BLaER1 (cell line): ENCODE measurements at regions not wholly inside any gene's neighbourhood (a gene's known extent, or its start where the extent isn't known, plus 50 kb on each side); places are given as distances from the start of the nearest gene placed in this dataset.

Source experiments
- H3K27ac ChIP-seq: shearing (Covaris generic); formaldehyde crosslinking; 2 replicates; pipeline ENCODE4 v1.8.1; 2022
- H3K27me3 ChIP-seq: shearing (Covaris generic); formaldehyde crosslinking; 2 replicates; pipeline ENCODE4 v1.8.1; 2022
- H3K36me3 ChIP-seq: shearing (Covaris generic); formaldehyde crosslinking; 2 replicates; pipeline ENCODE4 v1.8.1; 2022
- H3K4me1 ChIP-seq: shearing (Covaris generic); formaldehyde crosslinking; 2 replicates; pipeline ENCODE4 v1.8.1; 2022
- H3K4me2 ChIP-seq: shearing (Covaris generic); formaldehyde crosslinking; 2 replicates; pipeline ENCODE4 v1.8.1; 2022
- H3K4me3 ChIP-seq: shearing (Covaris generic); formaldehyde crosslinking; 2 replicates; pipeline ENCODE4 v1.8.1; 2022
- H3K9ac ChIP-seq: shearing (Covaris generic); formaldehyde crosslinking; 2 replicates; pipeline ENCODE4 v1.8.1; 2022
- H3K9me3 ChIP-seq: shearing (Covaris generic); formaldehyde crosslinking; 2 replicates; pipeline ENCODE4 v1.8.1; 2022
- H4K20me1 ChIP-seq: shearing (Covaris generic); formaldehyde crosslinking; 2 replicates; pipeline ENCODE4 v1.8.1; 2022
- Cebpa-rat ChIP-seq: shearing (Covaris generic); IDR thresholded peaks from 2 replicates; pipeline ENCODE4 v1.8.1; 2022

GRCh38 chr1:55582084-55582483, 366.9 kb upstream of the USP24 start:
- Histone ChIP-seq H3K9me3 (no peaks in the 10 kb centered on the region), H3K9ac (no peak overlapping the region), H3K27me3 (no peaks in the 10 kb centered on the region), H3K36me3 (no peaks in the 10 kb centered on the region), H3K27ac (no peak overlapping the region), H3K4me1 (no peaks in the 10 kb centered on the region), H3K4me3 (no peak overlapping the region), H4K20me1 (no peaks in the 10 kb centered on the region), H3K4me2 (no peak overlapping the region)
- TF ChIP-seq Cebpa-rat: no peak

GRCh38 chr1:55580845-55581332, 365.7 kb upstream of the USP24 start:
- Histone ChIP-seq H3K27ac (no peak overlapping the region), H3K9me3 (no peaks in the 10 kb centered on the region), H3K9ac (no peak overlapping the region), H3K36me3 (no peaks in the 10 kb centered on the region), H3K4me1 (no peaks in the 10 kb centered on the region), H4K20me1 (no peaks in the 10 kb centered on the region), H3K4me2 (no peak overlapping the region), H3K27me3 (no peaks in the 10 kb centered on the region), H3K4me3 (no peak overlapping the region)
- TF ChIP-seq Cebpa-rat: no peak

GRCh38 chr1:55579332-55580001, 364.3 kb upstream of the USP24 start:
- Histone ChIP-seq H3K9me3 (no peaks in the 10 kb centered on the region), H4K20me1 (no peaks in the 10 kb centered on the region), H3K4me2 (no peak overlapping the region), H3K4me3 (no peak overlapping the region), H3K9ac (no peak overlapping the region), H3K36me3 (no peaks in the 10 kb centered on the region), H3K27me3 (no peaks in the 10 kb centered on the region), H3K4me1 (no peaks in the 10 kb centered on the region), H3K27ac (no peak overlapping the region)
- no peak for TF ChIP-seq Cebpa-rat

GRCh38 chr1:55578646-55579045, 363.5 kb upstream of the USP24 start:
- H3K27ac ChIP-seq: no peak overlapping the region

GRCh38 chr1:55575571-55576279, 360.6 kb upstream of the USP24 start:
- no peaks in the 10 kb centered on the region for H3K9me3 ChIP-seq
- H4K20me1 ChIP-seq: no peaks in the 10 kb centered on the region
- no peak overlapping the region for H3K4me3 ChIP-seq
- H3K36me3 ChIP-seq: no peaks in the 10 kb centered on the region
- H3K27me3 ChIP-seq: no peaks in the 10 kb centered on the region
- TF ChIP-seq Cebpa-rat: no peak
- H3K4me1 ChIP-seq: no peaks in the 10 kb centered on the region
- no peak overlapping the region for H3K27ac ChIP-seq
- no peak overlapping the region for H3K9ac ChIP-seq
- H3K4me2 ChIP-seq: no peak overlapping the region

More at GRCh38 chr1:55578646-55579045, 363.5 kb upstream of the USP24 start:
- no peaks in the 10 kb centered on the region for H3K27me3 ChIP-seq
- no peaks in the 10 kb centered on the region for H3K9me3 ChIP-seq
- H3K9ac ChIP-seq: no peak overlapping the region
- H3K4me3 ChIP-seq: no peak overlapping the region
- no peaks in the 10 kb centered on the region for H3K36me3 ChIP-seq
- no peak overlapping the region for H3K4me2 ChIP-seq
- no peaks in the 10 kb centered on the region for H4K20me1 ChIP-seq
- H3K4me1 ChIP-seq: no peaks in the 10 kb centered on the region
- TF ChIP-seq Cebpa-rat: no peak

GRCh38 chr1:55574691-55575225, 359.6 kb upstream of the USP24 start:
- Histone ChIP-seq H3K4me3 (no peak overlapping the region), H4K20me1 (no peaks in the 10 kb centered on the region), H3K27me3 (no peaks in the 10 kb centered on the region), H3K36me3 (no peaks in the 10 kb centered on the region), H3K9me3 (no peaks in the 10 kb centered on the region), H3K9ac (no peak overlapping the region), H3K27ac (no peak overlapping the region), H3K4me2 (no peak overlapping the region), H3K4me1 (no peaks in the 10 kb centered on the region)
- no peak for TF ChIP-seq Cebpa-rat

- H3K4me3 ChIP-seq: no peak overlapping the region
- H3K27ac ChIP-seq: no peak overlapping the region
- H3K9me3 ChIP-seq: no peaks in the 10 kb centered on the region
- H3K4me2 ChIP-seq: no peak overlapping the region
- H3K36me3 ChIP-seq: no peaks in the 10 kb centered on the region
- no peak overlapping the region for H3K9ac ChIP-seq
- no peaks in the 10 kb centered on the region for H3K4me1 ChIP-seq
- H4K20me1 ChIP-seq: no peaks in the 10 kb centered on the region
- H3K27me3 ChIP-seq: no peaks in the 10 kb centered on the region
- no peak for TF ChIP-seq Cebpa-rat
These were observed 357.9 kb upstream of the USP24 start for GRCh38 chr1:55572878-55573734.

GRCh38 chr1:55571767-55572166, 356.6 kb upstream of the USP24 start:
- Histone ChIP-seq H3K4me1 (no peaks in the 10 kb centered on the region), H4K20me1 (no peaks in the 10 kb centered on the region), H3K9me3 (no peaks in the 10 kb centered on the region; the same call in 1 of the 2 replicates), H3K9ac (no peak overlapping the region), H3K27ac (no peak overlapping the region), H3K4me2 (no peak overlapping the region), H3K4me3 (no peak overlapping the region), H3K36me3 (no peaks in the 10 kb centered on the region), H3K27me3 (no peaks in the 10 kb centered on the region)
- TF ChIP-seq Cebpa-rat: no peak

- Histone ChIP-seq H3K4me1 (no peaks in the 10 kb centered on the region), H3K4me2 (no peak overlapping the region), H3K27ac (no peak overlapping the region), H3K27me3 (no peaks in the 10 kb centered on the region), H3K4me3 (no peak overlapping the region), H3K36me3 (no peaks in the 10 kb centered on the region), H4K20me1 (no peaks in the 10 kb centered on the region), H3K9me3 (no peaks in the 10 kb centered on the region; the same call in 1 of the 2 replicates), H3K9ac (no peak overlapping the region)
- TF ChIP-seq Cebpa-rat: no peak
These were observed 354.3 kb upstream of the USP24 start for GRCh38 chr1:55569417-55569816.
